H1 (cell line): ENCODE measurements at regions not wholly inside any gene's neighbourhood (a gene's known extent, or its start where the extent isn't known, plus 50 kb on each side); places are given as distances from the start of the nearest gene placed in this dataset.

ENCODE experiments used
- CTCF ChIP-seq, 3 experiments: IDR thresholded peaks; 1 replicate in 2 of 3; 2 replicates in 1 of 3; pipeline versions ENCODE4 v1.5.1 to v1.6.1; 2011; ENCODE audit warnings: low read length in 3 of 3, mild to moderate bottlenecking in 3 of 3, inconsistent platforms in 2 of 3, low read depth in 1 of 3, moderate library complexity in 1 of 3; ENCODE audit not compliant: insufficient read depth in 1 of 3; ENCODE audit errors: control extremely low read depth in 1 of 3
- E2F6 ChIP-seq: IDR thresholded peaks from 2 replicates; pipeline ENCODE4 v1.6.1; 2012; ENCODE audit warnings: inconsistent platforms
- GTF2F1 ChIP-seq: IDR thresholded peaks from 2 replicates; pipeline ENCODE4 v1.6.1; 2012; ENCODE audit warnings: low read depth, low read length, improper control_type of control experiment, borderline replicate concordance
- TAF7 ChIP-seq: optimal IDR thresholded peaks from 2 replicates; pipeline ENCODE3; 2011; ENCODE audit warnings: low read depth, mild to moderate bottlenecking, inconsistent platforms, low read length, moderate library complexity, borderline replicate concordance

GRCh38 chr15:69980341-69981059 lies 117.2 kb downstream of the TLE3 start (continued):
- TF ChIP-seq CTCF (IDR thresholded peaks at IDR 0.05; ENCODE audit: control extremely low read depth in 1 of 3, insufficient read depth in 1 of 3, low read depth in 1 of 3, low read length in 3 of 3) (no peak), GTF2F1 (no peak), TAF7 (no peak), E2F6 (no peak)
